OCI-LY1 (cell line): ENCODE measurements at regions not wholly inside any gene's neighbourhood (a gene's known extent, or its start where the extent isn't known, plus 50 kb on each side); places are given as distances from the start of the nearest gene placed in this dataset.

ENCODE experiments used
- CTCF ChIP-seq: fragments of 200-600 bp; sonication (generic), shearing (Covaris generic); IDR thresholded peaks from 2 replicates; pipeline ENCODE4 v1.5.1; 2017; ENCODE audit warnings: mild to moderate bottlenecking, antibody characterized with exemption, low read length, moderate library complexity, mixed read lengths
- EZH2 ChIP-seq: fragments of 200-600 bp; sonication (generic), shearing (Covaris generic); IDR thresholded peaks from 2 replicates; pipeline ENCODE4 v1.8.0; 2017; ENCODE audit warnings: borderline replicate concordance, mixed run types, mild to moderate bottlenecking, antibody characterized with exemption, low read length, moderate library complexity, mixed read lengths

- no peak for TF ChIP-seq CTCF
- no peak for TF ChIP-seq EZH2
Observed at GRCh38 chr7:119374436-119374835, 898.5 kb upstream of the KCND2 start.
